NB4 (cell line): ENCODE measurements at regions not wholly inside any gene's neighbourhood (a gene's known extent, or its start where the extent isn't known, plus 50 kb on each side); places are given as distances from the start of the nearest gene placed in this dataset.

Source experiments
- POLR2A ChIP-seq: IDR thresholded peaks from 2 replicates; pipeline ENCODE4 v1.6.1; 2011; ENCODE audit warnings: mild to moderate bottlenecking; ENCODE audit not compliant: insufficient read length; ENCODE audit errors: extremely low read depth
- TF ChIP-seq, protein P1 (sequence below): IDR thresholded peaks from one replicate; pipeline ENCODE4 v1.5.1; 2012; ENCODE audit warnings: low read depth, low read length
- TF ChIP-seq, protein P2 (sequence below): IDR thresholded peaks from 2 replicates; pipeline ENCODE4 v1.6.1; 2011; ENCODE audit warnings: low read depth, low read length

DNA sequence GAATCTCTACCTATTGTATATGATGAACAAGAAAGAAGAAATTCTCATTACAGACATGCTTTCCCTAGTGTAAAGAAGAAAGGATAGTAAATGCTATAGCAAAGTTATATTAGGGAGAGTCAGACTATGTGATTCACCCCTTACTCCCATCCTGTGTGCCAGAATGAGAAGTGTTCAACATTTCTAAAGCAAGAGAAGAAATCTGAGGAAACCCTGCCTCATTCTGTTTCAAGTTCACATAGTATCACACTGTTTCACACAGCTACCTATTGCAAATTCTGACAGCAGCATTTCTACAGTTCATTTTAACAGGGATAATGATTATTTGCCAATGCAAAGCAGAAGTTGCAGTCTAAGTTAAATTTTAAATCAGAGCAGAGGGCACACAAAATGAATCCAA, 267.2 kb upstream of the TCF21 start:
- TF ChIP-seq, protein P1, sequence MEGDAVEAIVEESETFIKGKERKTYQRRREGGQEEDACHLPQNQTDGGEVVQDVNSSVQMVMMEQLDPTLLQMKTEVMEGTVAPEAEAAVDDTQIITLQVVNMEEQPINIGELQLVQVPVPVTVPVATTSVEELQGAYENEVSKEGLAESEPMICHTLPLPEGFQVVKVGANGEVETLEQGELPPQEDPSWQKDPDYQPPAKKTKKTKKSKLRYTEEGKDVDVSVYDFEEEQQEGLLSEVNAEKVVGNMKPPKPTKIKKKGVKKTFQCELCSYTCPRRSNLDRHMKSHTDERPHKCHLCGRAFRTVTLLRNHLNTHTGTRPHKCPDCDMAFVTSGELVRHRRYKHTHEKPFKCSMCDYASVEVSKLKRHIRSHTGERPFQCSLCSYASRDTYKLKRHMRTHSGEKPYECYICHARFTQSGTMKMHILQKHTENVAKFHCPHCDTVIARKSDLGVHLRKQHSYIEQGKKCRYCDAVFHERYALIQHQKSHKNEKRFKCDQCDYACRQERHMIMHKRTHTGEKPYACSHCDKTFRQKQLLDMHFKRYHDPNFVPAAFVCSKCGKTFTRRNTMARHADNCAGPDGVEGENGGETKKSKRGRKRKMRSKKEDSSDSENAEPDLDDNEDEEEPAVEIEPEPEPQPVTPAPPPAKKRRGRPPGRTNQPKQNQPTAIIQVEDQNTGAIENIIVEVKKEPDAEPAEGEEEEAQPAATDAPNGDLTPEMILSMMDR: no peak
- no peak for TF ChIP-seq POLR2A
- TF ChIP-seq, protein P2, sequence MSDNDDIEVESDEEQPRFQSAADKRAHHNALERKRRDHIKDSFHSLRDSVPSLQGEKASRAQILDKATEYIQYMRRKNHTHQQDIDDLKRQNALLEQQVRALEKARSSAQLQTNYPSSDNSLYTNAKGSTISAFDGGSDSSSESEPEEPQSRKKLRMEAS: no peak
